ENCODE measurements at regions not wholly inside any gene's neighbourhood (a gene's known extent, or its start where the extent isn't known, plus 50 kb on each side); places are given as distances from the start of the nearest gene placed in this dataset.

GRCh38 chr7:96870934-96871333, 134.4 kb upstream of the DLX6 start:
- DNase-seq (ENCODE audit: low spot score in 2 of 2, unreplicated experiment in 2 of 2): no peak
- Mint-ChIP-seq H3K27me3 (ENCODE audit: low read depth) (no peaks in the 10 kb centered on the region), H3K36me3 (no peaks in the 10 kb centered on the region), H3K27ac (no peak overlapping the region), H3K4me3 (no peak overlapping the region), H3K9me3 (no peaks in the 10 kb centered on the region), H3K4me1 (no peaks in the 10 kb centered on the region)
- TF ChIP-seq CTCF (IDR thresholded peaks at IDR 0.05; ENCODE audit: unreplicated experiment): no peak

- H3K4me1 Mint-ChIP-seq: no peaks in the 10 kb centered on the region
- DNase-seq (ENCODE audit: low spot score in 2 of 2, unreplicated experiment in 2 of 2): no peak
- H3K27ac Mint-ChIP-seq: no peak overlapping the region
- TF ChIP-seq CTCF (IDR thresholded peaks at IDR 0.05; ENCODE audit: unreplicated experiment): no peak
- H3K36me3 Mint-ChIP-seq: no peaks in the 10 kb centered on the region
- no peaks in the 10 kb centered on the region for H3K9me3 Mint-ChIP-seq
- H3K27me3 Mint-ChIP-seq (ENCODE audit: low read depth): peaks cover under 1% of the 10 kb centered on the region
- H3K4me3 Mint-ChIP-seq: no peak overlapping the region
Measured at GRCh38 chr7:96887426-96887825, 117.9 kb upstream of the DLX6 start.

DNA sequence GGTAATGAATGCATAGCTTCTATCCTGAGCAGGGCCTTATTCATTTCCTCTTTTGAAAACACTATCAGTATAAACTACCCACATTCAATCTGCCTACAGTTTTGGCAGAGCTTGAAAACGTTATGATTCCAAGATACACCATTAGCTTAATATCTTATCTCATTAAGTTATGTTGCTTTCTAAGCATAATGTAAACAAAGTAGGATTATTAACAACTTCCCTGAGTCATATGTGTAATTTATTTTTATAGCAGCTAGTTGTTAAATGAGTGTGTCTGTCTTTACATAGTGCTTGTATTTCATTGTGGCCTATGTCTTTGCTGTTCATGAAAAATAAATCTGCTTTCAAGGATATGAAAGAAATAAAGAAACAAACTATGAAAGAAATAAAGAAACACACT, 106.2 kb upstream of the DLX6 start:
- Mint-ChIP-seq H3K4me3 (no peak overlapping the region), H3K36me3 (no peaks in the 10 kb centered on the region), H3K27ac (no peak overlapping the region), H3K4me1 (peaks cover 5% of the 10 kb centered on the region), H3K27me3 (ENCODE audit: low read depth) (no peaks in the 10 kb centered on the region), H3K9me3 (no peaks in the 10 kb centered on the region)
- no peak for DNase-seq (ENCODE audit: low spot score in 2 of 2, unreplicated experiment in 2 of 2)
- TF ChIP-seq CTCF (IDR thresholded peaks at IDR 0.05; ENCODE audit: unreplicated experiment): no peak

GRCh38 chr7:96901822-96902445, 103.4 kb upstream of the DLX6 start:
- no peaks in the 10 kb centered on the region for H3K36me3 Mint-ChIP-seq
- H3K4me1 Mint-ChIP-seq: peaks cover 5% of the 10 kb centered on the region
- no peaks in the 10 kb centered on the region for H3K9me3 Mint-ChIP-seq
- H3K27me3 Mint-ChIP-seq (ENCODE audit: low read depth): no peaks in the 10 kb centered on the region
- TF ChIP-seq CTCF (IDR thresholded peaks at IDR 0.05; ENCODE audit: unreplicated experiment): no peak
- H3K4me3 Mint-ChIP-seq: no peak overlapping the region
- DNase-seq (ENCODE audit: low spot score in 2 of 2, unreplicated experiment in 2 of 2): no peak
- no peak overlapping the region for H3K27ac Mint-ChIP-seq

DNA sequence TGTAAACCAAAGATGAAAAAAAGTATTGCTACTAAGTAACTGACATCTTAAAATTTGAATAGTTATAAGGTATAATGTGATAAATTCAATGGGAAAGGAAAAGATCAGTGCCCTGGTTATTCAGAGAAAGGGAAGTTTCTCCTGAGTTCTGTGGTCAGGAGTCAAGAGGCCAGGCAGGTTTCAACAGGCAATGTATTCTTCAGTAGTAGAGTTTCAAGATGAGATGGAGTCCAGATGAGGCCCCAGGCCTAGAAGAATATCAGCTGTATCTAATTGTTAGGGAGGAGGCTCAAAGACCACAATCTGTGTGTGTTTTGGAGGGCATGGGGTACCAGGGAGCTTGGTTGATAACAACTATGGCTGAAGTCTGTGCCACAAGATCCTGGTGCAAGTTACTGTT, 101.4 kb upstream of the DLX6 start:
- no peaks in the 10 kb centered on the region for H3K27me3 Mint-ChIP-seq (ENCODE audit: low read depth)
- no peak for TF ChIP-seq CTCF (IDR thresholded peaks at IDR 0.05; ENCODE audit: unreplicated experiment)
- no peak for DNase-seq (ENCODE audit: low spot score in 2 of 2, unreplicated experiment in 2 of 2)
- no peaks in the 10 kb centered on the region for H3K36me3 Mint-ChIP-seq
- H3K4me1 Mint-ChIP-seq: peaks cover 4% of the 10 kb centered on the region
- no peaks in the 10 kb centered on the region for H3K9me3 Mint-ChIP-seq
- no peak overlapping the region for H3K27ac Mint-ChIP-seq
- no peak overlapping the region for H3K4me3 Mint-ChIP-seq

GRCh38 chr7:96910486-96910885, 94.9 kb upstream of the DLX6 start:
- H3K9me3 Mint-ChIP-seq: no peaks in the 10 kb centered on the region
- H3K27me3 Mint-ChIP-seq (ENCODE audit: low read depth): no peaks in the 10 kb centered on the region
- no peak for DNase-seq (ENCODE audit: low spot score in 2 of 2, unreplicated experiment in 2 of 2)
- TF ChIP-seq CTCF (IDR thresholded peaks at IDR 0.05; ENCODE audit: unreplicated experiment): no peak
- no peak overlapping the region for H3K27ac Mint-ChIP-seq
- no peaks in the 10 kb centered on the region for H3K36me3 Mint-ChIP-seq
- H3K4me1 Mint-ChIP-seq: peaks cover 5% of the 10 kb centered on the region
- no peak overlapping the region for H3K4me3 Mint-ChIP-seq

Data from mesothelial cell of epicardium (in vitro differentiated cells).